Activated CD8-positive, alpha-beta memory T cell treated with anti-CD3 and anti-CD28 coated beads for 48 hours (primary cell): ENCODE measurements at regions not wholly inside any gene's neighbourhood (a gene's known extent, or its start where the extent isn't known, plus 50 kb on each side); places are given as distances from the start of the nearest gene placed in this dataset.

Experiments
- DNase-seq, 3 experiments: peaks; one replicate each; pipeline ENCODE4 v3.0.0-alpha.2; 2020; ENCODE audit warnings: low read depth in 2 of 3, low spot score in 2 of 3

DNA sequence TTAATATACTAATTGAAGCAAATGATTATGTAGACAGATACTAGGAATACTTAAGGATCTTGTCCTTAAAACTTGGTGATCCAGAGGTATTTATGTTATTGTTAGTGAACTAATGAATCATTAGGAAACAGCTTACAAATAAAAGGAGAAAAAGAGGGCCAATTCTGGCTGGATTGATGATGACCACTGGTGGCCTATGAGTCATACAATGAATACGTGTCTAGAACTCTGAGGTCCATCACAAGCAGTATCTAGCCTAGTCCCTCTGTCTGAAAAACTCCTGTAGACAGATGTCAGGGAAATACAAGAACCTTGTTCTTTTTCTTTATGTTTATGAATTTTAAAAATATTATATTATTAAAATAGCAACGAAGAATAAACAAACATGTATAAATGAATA lies 51.7 kb upstream of the RTL1 start:
- no peak for DNase-seq

DNA sequence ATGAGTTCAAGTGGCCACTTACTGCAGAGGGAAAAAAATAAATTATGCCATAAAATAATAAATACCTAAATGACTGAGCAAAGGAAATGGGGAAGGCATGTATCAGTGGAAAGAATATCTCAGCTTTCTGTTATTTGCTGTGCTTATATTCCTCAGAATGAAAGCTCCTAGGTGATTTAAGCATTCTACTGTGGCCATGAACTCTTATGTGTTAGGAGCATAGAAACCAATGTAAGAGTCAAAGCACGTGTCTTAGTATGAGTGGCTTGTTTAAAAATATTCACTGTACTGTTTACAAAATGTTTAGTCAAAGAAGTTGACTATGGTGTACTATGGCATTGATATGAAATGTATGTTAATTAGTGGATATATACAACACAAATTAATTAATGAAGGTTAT lies 59.0 kb upstream of the RTL1 start:
- no peak for DNase-seq

DNA sequence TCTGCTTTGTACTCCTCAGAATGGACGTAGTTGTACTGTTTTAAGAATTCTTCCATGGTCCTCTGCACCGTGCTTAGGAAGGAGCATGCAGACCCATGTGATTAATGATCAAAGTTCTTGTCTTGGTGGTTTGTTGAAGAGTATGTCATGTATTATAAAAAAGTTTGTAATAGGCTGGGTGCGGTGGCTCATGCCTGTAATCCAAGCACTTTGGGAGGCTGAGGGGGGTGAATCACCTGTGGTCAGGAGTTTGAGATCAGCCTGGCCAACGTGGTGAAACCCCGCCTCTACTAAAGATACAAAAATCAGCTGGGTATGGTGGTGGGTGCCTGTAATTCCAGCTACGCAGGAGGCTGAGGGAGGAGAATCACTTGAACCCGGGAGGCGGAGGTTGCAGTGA lies 61.8 kb upstream of the RTL1 start:
- no peak for DNase-seq

DNA sequence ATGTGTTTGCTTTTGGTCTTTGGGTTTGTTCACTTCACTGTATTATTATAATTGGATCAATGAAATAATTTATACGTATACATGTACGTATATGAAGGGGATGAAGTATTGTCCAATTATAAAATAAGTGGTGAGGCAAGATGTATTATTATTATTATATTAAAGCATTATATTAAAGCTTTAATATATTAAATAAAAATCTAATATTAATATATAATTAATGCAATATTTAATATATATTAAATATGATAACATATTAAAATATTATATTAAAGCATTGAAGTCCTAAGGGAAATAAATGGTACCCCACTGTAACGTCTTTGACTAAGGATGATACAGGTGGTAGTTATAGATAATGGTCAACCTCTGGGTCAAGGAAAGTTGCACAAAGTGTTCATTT lies 63.7 kb upstream of the RTL1 start:
- DNase-seq = no peak

DNA sequence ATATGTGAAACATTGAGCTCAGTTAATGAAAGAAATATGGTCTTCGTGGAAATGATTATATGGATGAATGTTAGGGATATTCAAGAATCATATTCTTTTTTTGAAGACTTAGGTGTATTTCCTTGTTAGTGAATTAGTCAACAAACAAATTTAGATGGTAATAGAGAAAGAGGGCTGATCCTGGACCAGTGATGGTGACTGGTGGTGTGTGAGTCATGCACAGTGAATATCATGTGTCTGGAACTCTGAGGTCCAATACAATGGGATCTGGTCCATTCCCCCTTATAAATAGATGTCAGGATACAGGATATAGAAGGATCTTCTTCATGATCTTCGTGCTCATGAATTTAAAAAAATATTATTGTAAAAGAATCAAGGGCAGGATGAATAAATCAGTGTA lies 64.4 kb upstream of the RTL1 start:
- DNase-seq = no peak

DNA sequence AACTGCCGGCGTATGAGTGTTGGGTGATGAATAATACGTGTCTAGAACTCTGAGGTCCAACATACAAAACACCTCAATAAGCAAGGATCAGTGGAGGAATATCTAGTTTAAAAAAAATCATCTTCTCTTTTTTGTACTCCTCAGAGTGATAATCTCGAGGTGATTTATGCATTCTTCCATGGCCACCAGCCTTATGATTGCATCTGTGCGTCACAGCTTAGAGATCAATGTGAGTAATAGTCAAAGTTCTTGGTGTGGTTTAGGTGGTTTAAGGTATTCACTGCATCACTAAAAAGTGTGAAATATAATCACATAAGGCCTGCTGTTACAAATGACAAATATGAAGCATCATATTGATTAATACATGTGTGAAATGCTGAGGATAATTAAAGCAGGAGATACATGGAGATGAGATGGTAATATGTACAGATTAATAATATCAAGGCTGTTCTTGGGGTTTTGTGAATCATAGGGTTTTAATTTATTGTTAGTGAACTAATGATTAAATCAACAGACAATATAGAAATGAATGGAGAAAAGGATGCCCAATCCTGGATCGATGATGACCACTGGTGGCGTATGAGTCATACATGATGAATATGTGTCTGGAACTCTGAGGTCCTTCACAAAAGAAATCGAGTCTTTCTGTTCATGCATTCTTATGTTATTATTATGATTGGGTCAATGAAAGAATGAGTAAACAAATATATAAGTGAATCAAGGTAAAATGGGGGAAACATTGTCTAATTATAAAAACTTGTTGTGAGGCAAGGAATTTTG lies 68.8 kb upstream of the RTL1 start:
- DNase-seq = no peak

DNA sequence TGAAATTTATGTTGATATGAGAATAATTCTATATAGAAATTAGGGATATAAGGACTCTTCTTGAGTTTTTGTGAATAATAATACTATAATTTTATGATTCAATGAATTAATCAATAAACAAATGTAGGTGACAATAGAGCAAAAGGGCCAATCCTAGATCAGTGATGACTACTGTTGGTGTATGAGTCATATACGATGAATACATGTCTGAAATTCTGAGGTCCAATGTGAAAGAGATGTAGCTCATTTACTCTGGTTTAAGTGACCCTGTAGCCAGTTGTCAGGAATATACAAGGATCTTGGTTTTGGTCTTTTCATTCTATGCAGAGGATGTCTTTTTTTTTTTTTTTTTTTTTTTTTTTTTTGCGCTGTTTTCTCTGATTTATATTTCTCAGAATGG lies 72.1 kb upstream of the RTL1 start:
- no peak for DNase-seq

DNA sequence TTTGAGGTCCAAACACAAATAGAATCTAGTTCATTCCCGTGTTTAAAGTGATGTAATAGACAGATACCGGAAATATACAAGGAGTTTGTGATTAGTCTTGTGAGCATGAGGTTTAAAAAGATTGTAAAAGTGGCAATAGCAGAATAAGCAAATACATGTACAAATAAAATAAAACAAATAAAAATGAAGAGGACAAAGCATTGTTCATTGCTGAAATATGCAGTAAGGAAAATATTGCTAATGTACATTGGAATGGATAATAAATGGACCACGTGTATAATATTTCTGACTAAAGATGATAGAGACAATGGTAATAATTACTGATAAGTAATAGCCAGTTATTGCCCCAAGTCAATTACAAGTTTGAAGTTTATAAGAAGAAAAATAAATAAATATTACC lies 75.6 kb upstream of the RTL1 start:
- no peak for DNase-seq

DNA sequence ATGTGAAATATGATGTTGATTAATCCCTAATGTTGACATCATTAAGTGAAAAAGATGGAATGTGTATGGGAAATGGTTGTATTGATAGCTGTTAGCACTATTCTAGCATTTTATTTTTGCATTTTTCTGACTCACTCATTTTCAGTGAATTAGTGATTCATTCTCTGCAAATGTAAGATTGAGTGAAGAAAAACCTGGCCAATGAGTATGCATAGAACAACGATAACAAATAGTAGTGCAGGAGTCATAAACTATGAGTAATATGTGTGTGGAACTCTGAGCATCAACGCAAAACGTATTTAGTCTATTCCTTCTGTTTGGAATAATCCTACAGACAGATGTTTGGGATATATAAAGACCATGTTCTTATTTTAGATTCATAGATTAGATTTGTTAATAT lies 76.3 kb upstream of the RTL1 start:
- no peak for DNase-seq

DNA sequence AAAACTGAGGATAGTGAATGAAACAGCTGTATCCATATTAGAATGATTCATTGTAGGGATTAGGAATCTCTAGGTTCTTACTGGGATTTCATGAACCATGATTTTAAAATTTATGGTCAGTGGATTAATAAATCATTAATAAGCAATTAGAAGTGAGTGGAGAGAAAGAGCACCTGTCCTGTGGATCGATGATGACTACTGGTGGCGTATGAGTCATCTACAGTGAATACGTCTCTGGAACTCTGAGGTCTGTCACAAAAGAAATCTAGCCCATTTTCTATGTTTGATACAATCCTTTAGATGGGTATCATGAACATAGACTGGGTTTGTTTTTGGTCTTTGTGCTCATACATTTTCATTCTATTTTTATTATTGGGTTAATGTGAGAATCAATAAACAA lies 77.3 kb upstream of the RTL1 start:
- no peak for DNase-seq

DNA sequence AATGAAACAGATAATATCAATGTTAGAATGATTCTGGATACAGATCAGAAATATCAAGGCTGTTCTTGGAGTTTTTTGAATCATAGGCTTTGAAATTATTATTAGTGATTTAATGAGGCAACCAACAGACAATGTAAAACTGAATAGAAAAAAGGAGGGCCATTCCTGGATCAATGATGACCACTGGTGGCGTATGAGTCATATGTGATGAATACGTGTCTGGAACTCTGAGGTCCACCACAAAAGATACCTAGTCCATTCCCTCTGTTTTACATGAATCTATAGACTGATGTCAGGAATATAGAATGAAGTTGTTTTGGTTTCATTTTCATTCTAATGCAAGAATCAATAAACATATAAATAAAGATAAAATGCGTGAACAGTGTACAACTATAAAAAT lies 78.3 kb upstream of the RTL1 start:
- no peak for DNase-seq

DNA sequence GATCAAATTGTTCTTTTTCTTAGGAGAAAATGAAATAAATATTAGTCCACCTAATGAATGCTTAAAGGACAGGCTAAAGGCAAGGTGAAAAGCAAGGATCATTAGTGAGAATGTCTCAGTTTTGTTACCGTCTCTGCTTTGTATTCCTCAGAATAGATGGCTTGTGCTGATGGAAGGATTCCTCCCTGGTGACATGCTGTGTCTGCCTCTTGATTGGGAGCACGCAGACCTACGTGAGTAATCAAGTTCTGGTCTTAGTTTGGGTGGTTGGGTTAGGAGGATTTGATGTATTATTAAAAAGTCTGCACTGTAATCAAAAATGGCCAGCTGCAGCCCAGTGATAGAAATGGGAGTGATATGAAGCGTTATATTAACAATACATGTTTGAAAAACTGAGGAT lies 78.8 kb upstream of the RTL1 start:
- DNase-seq = no peak

DNA sequence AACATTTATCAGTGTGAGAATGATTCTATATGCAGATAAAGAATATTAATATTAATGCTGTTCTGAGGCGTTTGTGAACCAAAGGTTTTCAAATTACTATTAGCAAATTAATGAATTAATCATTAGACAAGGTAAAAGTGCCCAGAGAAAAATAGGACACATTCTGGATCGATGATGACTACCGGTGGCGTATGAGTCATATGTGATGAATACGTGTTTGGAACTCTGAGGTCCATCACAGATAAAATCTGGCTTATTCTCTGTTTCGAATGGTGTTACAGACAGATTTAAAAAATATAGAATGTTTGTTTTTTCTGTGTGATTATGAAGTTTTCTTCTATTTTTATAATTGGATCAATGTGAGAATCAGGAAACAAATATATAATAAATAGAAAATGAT lies 79.2 kb upstream of the RTL1 start:
- no peak for DNase-seq

DNA sequence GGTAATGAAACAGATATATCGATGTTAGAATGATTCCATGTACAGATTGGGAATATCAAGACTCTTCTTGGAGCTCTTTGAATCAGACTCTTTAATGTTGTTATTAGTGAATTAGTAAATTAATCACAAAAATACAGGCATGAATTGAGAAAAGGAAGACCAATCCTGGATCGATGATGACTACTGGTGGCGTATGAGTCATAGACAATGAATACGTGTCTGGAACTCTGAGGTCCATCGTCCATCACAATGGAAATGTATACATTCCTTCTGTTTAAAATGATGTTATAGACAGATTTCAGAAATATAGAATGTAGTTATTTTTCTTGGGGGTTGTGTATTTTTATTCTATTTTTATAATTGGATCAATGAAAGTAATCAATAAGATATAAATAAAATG lies 80.2 kb upstream of the RTL1 start:
- DNase-seq = no peak

DNA sequence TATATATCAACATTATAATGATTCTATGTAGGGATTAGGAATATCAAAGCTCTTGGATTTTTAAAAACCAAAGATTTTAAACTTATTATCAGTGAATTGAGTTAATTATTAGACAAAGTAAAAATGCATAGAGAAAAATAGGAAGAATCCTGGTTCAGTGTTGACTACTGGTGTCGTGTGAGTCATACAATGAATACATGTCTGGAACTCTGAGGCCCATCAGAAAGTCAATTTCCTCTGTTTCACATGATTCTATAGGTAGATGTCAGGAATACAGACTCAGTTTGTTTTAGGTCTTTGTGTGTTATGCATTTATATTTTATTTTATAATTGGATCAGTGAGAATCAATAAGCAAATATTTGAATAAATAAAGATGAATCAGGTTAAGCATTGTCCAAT lies 84.5 kb upstream of the RTL1 start:
- no peak for DNase-seq

DNA sequence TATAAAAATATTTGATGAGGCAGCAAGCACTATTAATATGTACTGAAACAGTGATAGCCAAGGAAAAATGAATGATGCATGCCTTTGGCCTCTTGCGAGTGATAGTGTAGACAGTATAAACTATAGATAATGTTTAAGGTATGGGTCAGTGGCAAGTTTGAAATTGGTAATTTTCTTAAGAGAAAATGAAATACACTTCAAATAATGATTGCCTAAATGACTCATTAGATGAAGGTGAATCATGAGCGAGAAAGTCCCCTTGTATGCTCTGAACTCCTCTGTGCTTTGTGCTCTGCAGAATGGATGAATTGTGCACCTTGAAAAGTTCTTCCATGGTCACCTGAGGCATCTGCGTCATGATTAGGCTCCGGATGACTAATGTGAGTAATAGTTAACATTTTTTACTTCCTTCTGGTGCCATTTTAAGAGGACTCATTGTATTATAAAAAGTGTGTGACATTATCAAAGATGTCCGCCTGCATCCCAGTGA lies 84.9 kb upstream of the RTL1 start:
- no peak for DNase-seq

DNA sequence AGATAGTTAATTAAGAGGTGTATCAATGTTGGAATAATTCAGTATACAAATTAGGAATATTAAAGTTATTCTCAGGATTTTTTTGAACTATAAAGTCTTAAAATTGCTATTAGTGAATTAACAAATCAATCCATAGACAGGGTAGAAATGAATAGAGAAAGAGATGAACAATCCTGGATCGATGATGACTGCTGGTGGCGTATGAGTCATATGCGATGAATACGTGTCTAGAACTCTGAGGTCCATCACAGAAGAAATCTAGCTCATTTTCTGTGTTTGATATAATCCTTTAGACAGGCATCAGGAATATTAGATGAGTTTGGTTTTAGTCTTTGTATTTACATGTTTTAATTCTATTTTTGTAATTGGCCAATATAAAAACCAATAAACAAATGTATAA lies 85.4 kb upstream of the RTL1 start:
- DNase-seq = no peak

DNA sequence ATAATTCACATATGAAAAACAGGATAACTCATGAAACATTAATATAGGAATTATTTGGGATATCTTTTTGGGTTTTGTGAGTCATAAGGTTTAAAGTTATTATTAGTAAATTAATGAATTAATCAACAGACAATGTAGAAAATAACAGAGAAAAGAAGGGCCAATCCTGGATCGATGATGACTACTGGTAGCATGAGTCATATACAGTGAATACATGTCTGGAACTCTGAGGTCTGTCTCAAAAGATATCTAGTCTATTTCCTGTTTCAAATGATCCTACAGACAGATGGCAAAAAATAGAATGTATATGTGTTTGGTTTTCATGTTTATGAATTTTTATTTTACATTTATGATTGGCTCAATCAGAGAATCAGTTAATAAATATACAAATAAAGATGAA lies 86.4 kb upstream of the RTL1 start:
- DNase-seq = no peak

DNA sequence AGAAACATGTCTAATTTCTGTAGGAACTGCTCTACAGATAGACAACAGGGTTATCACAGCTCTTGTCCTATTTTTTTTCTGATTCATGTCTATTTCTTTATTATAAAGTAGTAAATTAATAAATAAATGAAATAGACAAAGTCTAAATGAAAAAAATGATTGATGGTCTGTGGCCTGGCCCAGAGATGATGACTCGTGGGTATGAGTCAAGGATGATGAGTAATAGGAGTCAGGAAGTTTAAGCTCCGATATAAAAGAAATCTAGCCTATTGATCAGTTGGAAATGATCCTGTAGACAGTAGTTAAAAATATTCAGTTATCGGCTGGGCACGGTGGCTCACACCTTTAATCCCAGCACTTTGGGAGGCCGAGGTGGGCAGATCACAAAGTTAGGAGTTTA lies 90.6 kb upstream of the RTL1 start:
- DNase-seq = no peak

DNA sequence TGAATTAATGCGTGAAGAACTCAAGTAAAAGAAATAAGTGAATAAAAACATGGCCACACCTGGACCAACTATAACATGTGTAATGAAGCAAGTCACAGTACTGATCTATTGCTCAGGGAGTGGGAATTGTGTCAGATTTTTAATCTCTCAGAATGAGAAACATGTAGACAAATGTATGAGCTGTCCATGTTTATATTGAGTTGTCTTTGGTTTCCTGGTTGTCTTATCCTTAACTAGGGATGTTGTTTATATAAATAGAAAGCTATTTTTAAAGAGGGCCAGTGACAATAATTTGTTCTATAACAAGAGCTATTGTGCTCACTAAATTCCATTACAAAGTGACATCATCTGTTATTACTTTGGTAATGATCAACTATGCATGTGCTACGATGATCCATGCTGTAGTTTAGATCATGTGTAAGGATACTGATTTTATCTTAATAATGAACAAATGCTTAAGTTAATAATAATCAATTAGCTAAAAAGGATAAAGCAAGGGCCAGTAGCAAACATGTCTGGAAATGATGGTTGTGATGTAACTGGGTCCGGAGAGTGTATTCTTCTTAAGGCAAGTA lies 91.3 kb upstream of the RTL1 start:
- DNase-seq = no peak

DNA sequence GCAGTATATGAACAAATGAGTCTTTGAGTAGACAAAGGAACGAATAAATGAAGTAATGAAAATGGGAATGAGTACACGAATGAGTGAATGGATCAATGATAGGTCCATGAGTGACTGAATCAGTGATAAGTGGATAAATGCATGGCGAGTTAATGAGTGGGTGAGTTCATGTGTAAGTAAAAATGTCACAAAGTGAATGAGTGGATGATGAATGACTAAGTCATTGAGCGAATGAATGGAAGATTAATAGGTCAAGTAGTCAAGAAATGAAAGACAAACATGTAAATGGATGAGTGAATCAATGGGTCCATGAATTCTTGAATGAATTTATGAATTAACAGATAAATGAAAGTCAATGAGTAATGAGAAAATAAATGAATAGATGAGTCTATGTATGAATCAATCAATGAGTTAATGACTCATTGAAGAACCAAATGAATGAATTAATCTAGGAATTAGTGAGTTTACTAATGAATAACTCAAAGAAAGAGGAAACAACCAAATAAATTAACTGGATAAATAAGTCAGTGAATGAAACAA lies 97.3 kb upstream of the RTL1 start:
- DNase-seq = no peak

DNA sequence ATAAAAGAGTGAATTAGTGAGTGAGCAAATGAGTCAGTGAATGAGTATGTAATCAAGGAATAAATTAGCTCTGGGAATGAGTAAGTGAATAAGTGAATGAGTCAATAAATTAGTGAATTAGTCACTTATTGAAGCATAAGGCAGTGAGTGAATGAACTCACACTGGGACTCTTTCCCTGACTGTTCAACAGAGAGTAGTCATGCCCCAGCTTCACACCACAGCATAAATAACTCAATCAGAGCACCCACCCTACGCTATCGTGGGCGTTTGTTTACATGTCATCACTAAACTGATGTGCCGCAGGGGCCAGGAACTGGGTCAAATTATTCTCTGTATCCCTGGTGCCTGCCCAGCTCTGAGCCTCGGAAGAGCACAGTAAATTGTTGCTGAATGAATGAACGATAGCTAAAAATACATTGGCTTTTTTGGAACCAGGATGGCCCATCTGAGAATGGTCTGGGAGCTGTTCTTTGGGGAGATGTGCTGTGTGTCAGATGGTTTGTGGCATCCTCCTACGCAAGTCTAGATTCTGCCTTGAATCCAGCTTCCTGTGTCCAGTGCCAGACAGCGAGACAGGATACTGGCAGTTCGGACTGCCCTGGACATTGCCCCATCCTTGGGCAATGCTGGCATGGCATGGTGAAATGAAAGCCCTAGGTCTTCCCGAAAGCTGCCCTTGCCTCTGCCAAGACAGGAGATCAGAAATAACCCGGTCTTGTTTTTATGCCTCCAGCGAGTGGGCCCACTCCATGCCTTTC lies 98.0 kb upstream of the RTL1 start:
- DNase-seq = no peak
